ENCODE measurements at regions not wholly inside any gene's neighbourhood (a gene's known extent, or its start where the extent isn't known, plus 50 kb on each side); places are given as distances from the start of the nearest gene placed in this dataset.

DNA sequence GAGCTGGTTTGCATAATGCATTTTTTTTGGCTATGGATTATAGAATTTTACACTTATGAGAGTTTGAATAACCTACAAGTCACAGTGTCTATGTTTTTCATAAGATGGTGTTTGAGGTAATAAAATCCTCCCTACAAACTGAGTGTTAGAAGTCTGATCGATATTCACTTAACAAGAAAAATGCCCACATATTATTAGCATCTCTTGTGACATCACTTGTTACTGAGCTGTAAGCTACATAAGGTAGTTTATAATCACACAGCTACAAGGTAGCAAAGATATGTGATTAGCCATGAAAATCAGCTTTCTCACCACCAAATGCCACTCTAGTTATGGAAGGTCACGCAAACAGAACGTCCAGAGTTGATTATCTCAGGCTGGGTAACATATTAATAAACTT, 669.6 kb downstream of the PCDH18 start:
- no peaks in the 10 kb centered on the region for H3K4me1 Mint-ChIP-seq
- ATAC-seq (replicated peaks; ENCODE audit: extremely low read depth, poor library complexity, severe bottlenecking) = no peak
- no peak overlapping the region for H3K27ac Mint-ChIP-seq (ENCODE audit: low read depth)
- no peaks in the 10 kb centered on the region for H3K36me3 Mint-ChIP-seq (ENCODE audit: insufficient read depth)
- no peak for DNase-seq (ENCODE audit: low spot score in 2 of 2)
- H3K27me3 Mint-ChIP-seq = no peaks in the 10 kb centered on the region
- no peak overlapping the region for H3K4me3 Mint-ChIP-seq
- no peaks in the 10 kb centered on the region for H3K9me3 Mint-ChIP-seq

DNA sequence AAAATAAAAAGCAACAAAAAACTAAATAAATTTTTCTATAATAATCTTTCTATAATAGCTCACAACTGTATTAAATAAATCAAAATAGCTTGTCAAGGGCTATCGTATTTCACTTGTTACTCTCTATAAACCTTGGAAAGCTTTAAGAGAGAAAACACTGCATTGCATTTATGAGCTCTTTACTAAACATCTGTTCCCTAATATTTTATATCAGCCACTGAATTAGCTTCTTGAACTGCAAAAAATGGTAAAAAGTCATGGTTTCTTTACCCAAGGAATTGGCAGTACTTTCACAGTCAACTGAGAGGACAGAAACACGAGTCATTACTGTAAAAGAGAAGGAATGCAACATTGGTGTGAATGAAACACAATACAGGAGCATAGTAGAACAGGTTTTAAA, 671.2 kb downstream of the PCDH18 start:
- no peaks in the 10 kb centered on the region for H3K4me1 Mint-ChIP-seq
- no peak overlapping the region for H3K27ac Mint-ChIP-seq (ENCODE audit: low read depth)
- no peak for ATAC-seq (replicated peaks; ENCODE audit: extremely low read depth, poor library complexity, severe bottlenecking)
- DNase-seq (ENCODE audit: low spot score in 2 of 2) = no peak
- H3K27me3 Mint-ChIP-seq = no peaks in the 10 kb centered on the region
- H3K4me3 Mint-ChIP-seq = no peak overlapping the region
- H3K36me3 Mint-ChIP-seq (ENCODE audit: insufficient read depth) = no peaks in the 10 kb centered on the region
- no peaks in the 10 kb centered on the region for H3K9me3 Mint-ChIP-seq

DNA sequence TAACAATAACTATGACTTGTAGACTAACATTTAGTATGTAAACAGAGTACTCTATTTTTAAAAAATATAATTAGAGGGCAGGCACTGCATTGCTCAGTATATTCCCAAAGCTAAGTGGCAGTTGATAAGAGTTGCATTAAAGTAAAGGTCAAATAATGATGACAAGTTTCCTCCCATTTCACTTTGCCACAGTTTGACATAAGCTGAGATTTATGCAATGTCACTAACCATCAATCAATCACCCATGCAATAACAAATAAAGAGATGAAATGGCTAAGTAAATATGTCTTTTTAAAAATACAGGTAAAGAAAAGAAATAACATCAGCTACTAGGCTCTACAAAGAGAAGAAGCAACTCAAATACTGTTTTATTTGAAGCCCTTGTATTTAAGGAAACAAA, 673.4 kb downstream of the PCDH18 start:
- ATAC-seq (replicated peaks; ENCODE audit: extremely low read depth, poor library complexity, severe bottlenecking) (no peak), DNase-seq (ENCODE audit: low spot score in 2 of 2) (no peak)
- Mint-ChIP-seq H3K27ac (ENCODE audit: low read depth) (no peak overlapping the region), H3K27me3 (no peaks in the 10 kb centered on the region), H3K4me1 (no peaks in the 10 kb centered on the region), H3K4me3 (no peak overlapping the region), H3K9me3 (peaks cover 6% of the 10 kb centered on the region), H3K36me3 (ENCODE audit: insufficient read depth) (no peaks in the 10 kb centered on the region)

DNA sequence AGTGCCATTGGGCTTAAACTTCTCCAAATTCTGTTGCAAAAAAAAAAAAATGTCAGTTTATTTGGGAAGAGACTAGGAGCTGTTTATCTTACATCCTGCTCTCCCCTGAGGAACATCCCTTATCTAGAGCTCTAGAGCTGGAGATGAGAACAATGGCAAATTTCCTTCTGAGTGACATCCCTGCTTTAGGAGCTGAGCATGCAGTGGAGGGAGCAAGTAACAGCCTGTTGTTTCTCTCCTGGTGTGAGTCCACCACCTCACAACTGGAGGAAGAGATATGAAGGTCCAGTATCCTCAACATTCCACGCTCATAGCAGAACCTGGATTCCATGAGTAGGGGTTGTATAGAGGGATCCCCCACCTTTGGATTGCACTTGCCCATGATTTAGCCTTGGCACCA, 676.4 kb downstream of the PCDH18 start:
- no peak overlapping the region for H3K4me3 Mint-ChIP-seq
- DNase-seq (ENCODE audit: low spot score in 2 of 2) = no peak
- peaks cover 6% of the 10 kb centered on the region for H3K9me3 Mint-ChIP-seq
- no peaks in the 10 kb centered on the region for H3K27me3 Mint-ChIP-seq
- H3K36me3 Mint-ChIP-seq (ENCODE audit: insufficient read depth) = no peaks in the 10 kb centered on the region
- no peaks in the 10 kb centered on the region for H3K4me1 Mint-ChIP-seq
- ATAC-seq (replicated peaks; ENCODE audit: extremely low read depth, poor library complexity, severe bottlenecking) = no peak
- H3K27ac Mint-ChIP-seq (ENCODE audit: low read depth) = peak overlapping the region; percentile 68

DNA sequence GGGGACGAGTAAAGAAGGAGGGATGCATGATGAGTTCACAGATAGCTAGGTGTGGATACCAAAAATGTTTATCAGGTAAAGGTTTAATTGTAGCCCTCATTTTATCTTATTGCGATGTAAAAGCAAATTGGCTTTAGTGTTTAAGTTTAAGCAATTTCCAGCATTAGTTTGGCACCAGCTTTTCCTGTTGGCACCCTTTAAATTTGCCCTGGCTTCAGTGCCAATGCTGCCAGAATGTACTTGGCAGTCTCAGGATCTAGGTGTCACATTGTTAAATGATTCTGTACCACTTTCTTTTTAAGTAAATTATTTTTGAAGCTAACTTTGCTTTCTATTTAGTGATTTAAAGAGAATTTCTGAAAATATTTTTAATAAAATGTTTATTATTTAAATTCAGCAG, 681.8 kb downstream of the PCDH18 start:
- DNase-seq (ENCODE audit: low spot score in 2 of 2) (no peak), ATAC-seq (replicated peaks; ENCODE audit: extremely low read depth, poor library complexity, severe bottlenecking) (no peak)
- Mint-ChIP-seq H3K9me3 (peaks cover 18% of the 10 kb centered on the region), H3K27me3 (no peaks in the 10 kb centered on the region), H3K36me3 (ENCODE audit: insufficient read depth) (no peaks in the 10 kb centered on the region), H3K4me1 (no peaks in the 10 kb centered on the region), H3K4me3 (no peak overlapping the region), H3K27ac (ENCODE audit: low read depth) (no peak overlapping the region)

DNA sequence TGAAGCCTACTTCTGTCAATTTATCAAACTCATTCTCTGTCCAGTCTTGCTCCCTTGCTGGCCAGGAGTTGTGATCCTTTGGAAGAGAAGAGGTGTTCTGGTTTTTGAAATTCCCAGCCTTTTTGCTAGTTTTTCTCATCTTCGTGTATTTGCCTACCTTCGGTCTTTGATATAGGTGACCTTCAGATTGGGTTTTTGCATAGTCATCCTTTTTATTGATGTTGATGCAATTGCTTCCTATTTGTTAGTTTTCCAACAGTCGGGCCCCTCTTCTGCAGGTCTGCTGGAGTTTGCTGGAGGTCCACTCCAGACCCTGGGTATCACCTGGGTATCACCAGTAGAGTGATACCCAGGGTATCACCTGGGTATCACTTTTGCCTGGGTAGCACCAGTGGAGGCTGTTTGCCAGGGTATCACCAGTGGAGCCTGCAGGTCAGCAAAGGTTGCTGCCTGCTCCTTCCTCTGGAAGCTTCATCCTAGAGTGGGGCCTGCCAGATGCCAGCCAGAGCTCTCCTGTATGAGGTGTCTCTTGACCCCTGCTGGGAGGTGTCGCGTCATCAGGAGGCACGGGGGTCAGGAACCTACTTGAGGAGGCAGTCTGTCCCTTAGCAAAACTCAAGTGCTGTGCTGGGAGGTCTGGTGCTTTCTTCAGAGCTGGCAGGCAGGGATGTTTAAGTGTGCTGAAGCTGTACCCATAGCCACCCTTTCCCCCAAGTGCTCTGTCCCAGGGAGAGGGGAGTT, 684.2 kb downstream of the PCDH18 start:
- DNase-seq (ENCODE audit: low spot score in 2 of 2) = no peak
- no peak overlapping the region for H3K27ac Mint-ChIP-seq (ENCODE audit: low read depth)
- no peak for ATAC-seq (replicated peaks; ENCODE audit: extremely low read depth, poor library complexity, severe bottlenecking)
- peaks cover 12% of the 10 kb centered on the region for H3K9me3 Mint-ChIP-seq
- H3K4me1 Mint-ChIP-seq = no peaks in the 10 kb centered on the region
- no peaks in the 10 kb centered on the region for H3K27me3 Mint-ChIP-seq
- no peak overlapping the region for H3K4me3 Mint-ChIP-seq
- no peaks in the 10 kb centered on the region for H3K36me3 Mint-ChIP-seq (ENCODE audit: insufficient read depth)

DNA sequence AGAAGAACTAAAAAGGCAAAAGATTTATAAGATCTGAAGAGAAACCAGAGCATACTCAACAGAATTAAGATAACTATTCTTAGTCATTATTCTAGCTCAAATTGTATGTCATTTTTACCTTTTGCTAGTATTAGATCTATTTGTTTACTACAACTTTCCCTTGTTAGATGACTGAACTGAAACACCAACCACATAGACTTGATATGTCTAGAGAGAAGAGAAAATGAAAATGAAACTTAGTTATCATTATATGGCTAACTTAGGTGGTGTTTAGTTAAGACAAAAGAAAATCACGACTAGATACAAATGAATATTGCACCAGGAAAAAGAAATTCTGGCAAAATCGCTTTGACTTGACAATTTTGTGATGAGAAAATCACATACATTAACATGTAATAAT, 690.8 kb downstream of the PCDH18 start:
- H3K27ac Mint-ChIP-seq (ENCODE audit: low read depth) = no peak overlapping the region
- H3K27me3 Mint-ChIP-seq = no peaks in the 10 kb centered on the region
- H3K4me3 Mint-ChIP-seq = no peak overlapping the region
- H3K36me3 Mint-ChIP-seq (ENCODE audit: insufficient read depth) = no peaks in the 10 kb centered on the region
- ATAC-seq (replicated peaks; ENCODE audit: extremely low read depth, poor library complexity, severe bottlenecking) (no peak), DNase-seq (ENCODE audit: low spot score in 2 of 2) (no peak)
- H3K4me1 Mint-ChIP-seq = no peaks in the 10 kb centered on the region
- peaks cover 6% of the 10 kb centered on the region for H3K9me3 Mint-ChIP-seq

DNA sequence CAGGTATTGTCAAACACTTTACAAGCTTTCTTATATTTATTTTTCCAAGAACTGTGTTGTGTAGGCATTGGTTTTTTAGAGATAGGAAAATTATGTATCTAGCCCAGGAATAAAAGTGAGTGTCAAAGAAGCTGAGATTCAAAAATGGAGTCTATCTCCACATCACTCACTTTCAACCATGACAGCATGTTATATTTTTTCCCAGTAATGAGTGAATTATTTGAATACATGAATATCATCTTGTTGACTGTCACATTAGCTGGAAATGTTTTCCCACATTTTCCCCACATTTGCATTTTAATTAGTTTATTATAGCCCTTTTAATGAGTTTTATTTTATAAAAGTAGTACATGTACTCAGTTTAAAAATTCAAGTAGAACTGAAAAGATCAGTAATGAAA, 693.7 kb downstream of the PCDH18 start:
- H3K9me3 Mint-ChIP-seq = no peaks in the 10 kb centered on the region
- H3K27me3 Mint-ChIP-seq = no peaks in the 10 kb centered on the region
- H3K36me3 Mint-ChIP-seq (ENCODE audit: insufficient read depth) = no peaks in the 10 kb centered on the region
- no peaks in the 10 kb centered on the region for H3K4me1 Mint-ChIP-seq
- H3K4me3 Mint-ChIP-seq = no peak overlapping the region
- no peak overlapping the region for H3K27ac Mint-ChIP-seq (ENCODE audit: low read depth)
- no peak for ATAC-seq (replicated peaks; ENCODE audit: extremely low read depth, poor library complexity, severe bottlenecking)
- no peak for DNase-seq (ENCODE audit: low spot score in 2 of 2)

DNA sequence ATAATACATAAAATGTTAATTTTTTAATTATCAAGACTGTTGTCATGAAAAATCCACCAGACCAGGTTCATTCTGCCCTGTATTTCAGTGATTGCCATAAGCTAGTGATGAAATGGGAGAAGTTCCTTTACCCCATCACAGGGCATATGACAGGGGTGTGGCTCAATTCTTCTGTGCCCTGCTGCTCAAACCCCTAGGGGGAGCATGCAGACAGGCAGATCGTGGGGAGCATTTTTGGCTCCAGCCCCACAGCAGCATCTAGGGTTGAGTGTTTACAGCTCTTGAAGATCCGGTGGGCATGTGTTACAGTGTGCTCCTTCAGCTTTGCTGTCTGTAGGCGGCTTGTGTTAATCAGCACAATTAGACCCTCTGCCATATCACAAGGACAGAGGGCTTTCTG, 700.7 kb downstream of the PCDH18 start:
- H3K9me3 Mint-ChIP-seq = no peaks in the 10 kb centered on the region
- no peaks in the 10 kb centered on the region for H3K4me1 Mint-ChIP-seq
- H3K27ac Mint-ChIP-seq (ENCODE audit: low read depth) = no peak overlapping the region
- H3K4me3 Mint-ChIP-seq = no peak overlapping the region
- no peaks in the 10 kb centered on the region for H3K27me3 Mint-ChIP-seq
- DNase-seq (ENCODE audit: low spot score in 2 of 2) = no peak
- no peak for ATAC-seq (replicated peaks; ENCODE audit: extremely low read depth, poor library complexity, severe bottlenecking)
- no peaks in the 10 kb centered on the region for H3K36me3 Mint-ChIP-seq (ENCODE audit: insufficient read depth)

DNA sequence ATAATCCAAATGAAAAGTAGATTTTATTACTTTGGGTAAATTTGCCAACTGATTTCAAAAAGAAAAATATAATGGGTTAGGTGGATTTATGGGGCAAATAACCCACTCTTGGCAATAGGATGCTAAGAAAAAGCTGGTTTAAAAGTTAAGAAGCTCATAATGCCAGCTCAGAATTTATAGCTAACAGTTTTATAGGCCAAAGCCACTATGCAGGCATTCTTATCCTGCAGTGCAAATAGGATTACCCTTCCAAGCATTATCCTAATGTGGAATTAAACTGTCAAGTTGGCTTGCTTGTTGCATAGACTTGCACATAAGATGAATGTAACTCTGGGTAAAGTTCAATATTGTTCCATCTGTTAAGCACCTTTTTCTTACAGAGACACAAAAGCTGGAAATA, 703.0 kb downstream of the PCDH18 start:
- H3K9me3 Mint-ChIP-seq = no peaks in the 10 kb centered on the region
- no peaks in the 10 kb centered on the region for H3K4me1 Mint-ChIP-seq
- H3K27ac Mint-ChIP-seq (ENCODE audit: low read depth) = no peak overlapping the region
- no peak overlapping the region for H3K4me3 Mint-ChIP-seq
- H3K27me3 Mint-ChIP-seq = no peaks in the 10 kb centered on the region
- DNase-seq (ENCODE audit: low spot score in 2 of 2) (no peak), ATAC-seq (replicated peaks; ENCODE audit: extremely low read depth, poor library complexity, severe bottlenecking) (no peak)
- H3K36me3 Mint-ChIP-seq (ENCODE audit: insufficient read depth) = no peaks in the 10 kb centered on the region

DNA sequence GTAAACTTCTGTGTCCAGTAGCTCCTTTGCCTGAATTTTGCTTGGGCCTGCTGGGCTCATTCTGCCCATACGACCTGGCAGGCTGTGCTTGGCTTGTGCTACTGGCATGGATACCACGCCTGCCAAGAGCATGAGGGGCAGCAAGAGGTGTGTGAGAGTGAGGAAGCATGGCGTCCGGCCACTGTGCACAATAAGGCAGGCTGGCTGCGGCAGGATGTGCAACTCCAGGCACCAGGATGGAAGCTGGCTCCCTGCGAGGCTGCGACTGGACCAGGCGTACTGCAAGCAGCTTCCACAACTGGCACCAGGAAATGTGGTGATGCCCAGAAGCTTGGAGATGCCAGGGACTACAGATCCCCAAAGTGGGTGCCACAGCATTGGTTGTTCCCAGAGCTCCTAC, 709.3 kb downstream of the PCDH18 start:
- ATAC-seq (replicated peaks; ENCODE audit: extremely low read depth, poor library complexity, severe bottlenecking) (no peak), DNase-seq (ENCODE audit: low spot score in 2 of 2) (no peak)
- Mint-ChIP-seq H3K36me3 (ENCODE audit: insufficient read depth) (no peaks in the 10 kb centered on the region), H3K4me3 (no peak overlapping the region), H3K27ac (ENCODE audit: low read depth) (no peak overlapping the region), H3K9me3 (no peaks in the 10 kb centered on the region), H3K27me3 (no peaks in the 10 kb centered on the region), H3K4me1 (no peaks in the 10 kb centered on the region)

DNA sequence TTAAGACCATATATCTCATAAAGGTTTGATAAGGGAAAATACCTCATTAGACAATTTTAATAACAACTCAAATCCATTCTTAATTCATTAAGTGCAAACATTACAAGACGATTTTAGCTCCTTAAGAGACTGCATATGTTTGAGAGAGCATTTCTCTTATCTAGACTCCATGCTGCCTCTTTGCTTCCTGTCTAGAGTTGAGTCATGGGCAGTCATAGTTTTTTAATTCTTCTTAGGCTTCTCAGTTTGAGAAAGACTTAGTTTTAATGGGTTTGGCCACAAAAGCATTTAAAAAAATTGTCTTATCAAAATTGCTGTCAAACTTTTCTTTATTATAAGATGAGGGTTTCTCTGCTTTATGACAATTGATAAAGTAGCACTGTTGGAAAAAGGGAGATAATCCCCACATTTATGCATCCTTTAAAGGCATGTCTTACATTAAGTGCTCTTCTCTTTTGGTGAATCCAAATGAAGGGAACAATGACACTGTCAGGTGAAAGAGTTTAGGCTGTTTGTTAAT, 713.4 kb downstream of the PCDH18 start:
- no peaks in the 10 kb centered on the region for H3K36me3 Mint-ChIP-seq (ENCODE audit: insufficient read depth)
- H3K4me3 Mint-ChIP-seq = no peak overlapping the region
- no peak for ATAC-seq (replicated peaks; ENCODE audit: extremely low read depth, poor library complexity, severe bottlenecking)
- no peak for DNase-seq (ENCODE audit: low spot score in 2 of 2)
- H3K4me1 Mint-ChIP-seq = no peaks in the 10 kb centered on the region
- H3K9me3 Mint-ChIP-seq = no peaks in the 10 kb centered on the region
- no peak overlapping the region for H3K27ac Mint-ChIP-seq (ENCODE audit: low read depth)
- H3K27me3 Mint-ChIP-seq = no peaks in the 10 kb centered on the region

DNA sequence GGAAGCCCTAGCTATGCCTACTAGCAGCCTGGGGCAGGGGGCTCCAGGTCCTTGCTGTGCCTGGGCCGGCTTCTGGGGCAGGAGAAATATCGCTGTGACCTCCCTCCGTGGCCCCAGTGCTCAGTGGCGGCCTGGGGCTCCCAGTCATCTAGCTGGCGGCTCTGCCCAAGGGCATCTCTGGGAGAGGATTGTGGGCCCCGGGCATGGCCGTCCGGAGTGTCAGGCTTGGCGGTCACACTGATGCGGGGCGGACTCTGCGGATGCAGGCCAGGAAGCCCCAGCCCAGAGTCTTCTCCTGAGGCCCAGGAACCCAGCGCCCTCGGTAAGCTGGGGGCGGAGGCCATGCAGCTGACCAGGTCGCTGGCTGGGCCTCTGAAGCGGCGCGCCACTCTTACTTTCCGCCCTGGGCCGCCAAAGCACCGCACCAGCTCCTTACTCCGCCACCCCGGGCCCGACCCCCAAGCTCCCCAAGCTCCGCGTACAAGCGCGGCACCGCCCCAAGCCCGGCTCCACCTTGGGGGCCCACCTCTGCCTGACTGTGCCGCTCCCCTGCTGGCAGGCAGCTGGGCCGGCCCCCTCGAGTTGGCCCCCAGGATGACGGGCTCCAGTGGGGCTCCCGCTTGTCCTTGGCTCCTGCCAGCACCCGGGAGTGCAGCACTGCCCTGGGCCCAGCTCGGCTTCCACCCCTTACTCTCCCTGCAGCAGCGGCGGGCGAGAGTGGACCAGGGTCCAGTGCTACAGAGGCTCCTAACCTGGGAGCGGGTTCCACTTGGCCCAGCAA, 720.0 kb downstream of the PCDH18 start:
- peaks cover 6% of the 10 kb centered on the region for H3K9me3 Mint-ChIP-seq
- DNase-seq (ENCODE audit: low spot score in 2 of 2) (no peak), ATAC-seq (replicated peaks; ENCODE audit: extremely low read depth, poor library complexity, severe bottlenecking) (no peak)
- no peak overlapping the region for H3K4me3 Mint-ChIP-seq
- no peaks in the 10 kb centered on the region for H3K36me3 Mint-ChIP-seq (ENCODE audit: insufficient read depth)
- H3K27ac Mint-ChIP-seq (ENCODE audit: low read depth) = no peak overlapping the region
- no peaks in the 10 kb centered on the region for H3K4me1 Mint-ChIP-seq
- no peaks in the 10 kb centered on the region for H3K27me3 Mint-ChIP-seq

Measured in central memory CD8-positive, alpha-beta T cell (primary cell).